PFSK-1 (cell line): ENCODE measurements at regions not wholly inside any gene's neighbourhood (a gene's known extent, or its start where the extent isn't known, plus 50 kb on each side); places are given as distances from the start of the nearest gene placed in this dataset.

ENCODE experiments used
- FOXP2 ChIP-seq: optimal IDR thresholded peaks from 2 replicates; pipeline ENCODE3; 2011; ENCODE audit warnings: borderline replicate concordance, control low read depth, inconsistent platforms; ENCODE audit not compliant: insufficient read depth; ENCODE audit errors: extremely low read length, extremely low read depth
- POLR2AphosphoS5 ChIP-seq: IDR thresholded peaks from 2 replicates; pipeline ENCODE4 v1.6.1; 2012; ENCODE audit warnings: low read depth, mild to moderate bottlenecking, control low read depth, low read length, moderate library complexity
- REST ChIP-seq, 2 experiments: IDR thresholded peaks; 2 replicates each; pipeline versions ENCODE4 v1.6.1 to v1.8.0; 2011 to 2012; ENCODE audit warnings: low read depth in 2 of 2, low read length in 2 of 2, control low read depth in 1 of 2, inconsistent platforms in 1 of 2, mild to moderate bottlenecking in 1 of 2, moderate library complexity in 1 of 2; ENCODE audit not compliant: insufficient read depth in 1 of 2
- SIN3A ChIP-seq: IDR thresholded peaks from 2 replicates; pipeline ENCODE4 v1.6.1; 2012; ENCODE audit warnings: mild to moderate bottlenecking, low read length, moderate library complexity, borderline replicate concordance; ENCODE audit not compliant: insufficient read depth
- TAF1 ChIP-seq: IDR thresholded peaks from 2 replicates; pipeline ENCODE4 v1.6.1; 2012; ENCODE audit warnings: low read length, control low read depth, borderline replicate concordance; ENCODE audit not compliant: insufficient read depth

DNA sequence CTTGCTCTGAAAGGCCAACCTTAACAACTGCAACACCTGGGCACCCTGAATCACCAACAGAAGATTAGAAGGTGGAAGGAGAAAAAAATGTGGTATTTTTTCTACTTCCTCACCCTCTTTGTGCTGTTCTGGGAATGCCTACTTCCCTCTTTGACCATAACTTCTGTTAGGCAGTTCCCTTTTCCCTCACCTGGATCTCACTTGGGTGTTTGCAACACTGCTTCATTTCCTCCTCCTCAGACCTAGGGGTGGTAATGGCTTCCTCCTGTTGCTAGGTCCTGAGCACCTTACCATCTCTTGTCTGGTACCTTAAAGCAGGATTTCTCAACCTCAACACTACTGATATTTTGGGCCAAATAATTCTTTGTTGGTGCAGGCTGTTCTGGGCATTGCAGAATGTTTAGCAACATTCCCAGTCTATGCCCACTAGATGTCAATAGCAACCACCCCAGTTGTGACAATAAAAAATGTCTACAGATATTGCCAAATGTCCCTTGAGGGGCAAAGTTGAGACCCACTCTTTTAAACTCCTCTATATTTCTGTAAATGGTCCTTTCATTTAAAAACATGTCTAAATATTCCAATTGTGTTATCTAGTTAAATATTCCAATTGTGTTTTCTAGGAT lies 300.0 kb upstream of the VLDLR start:
- no peak for TF ChIP-seq FOXP2
- TF ChIP-seq POLR2AphosphoS5, result no peak
- TF ChIP-seq SIN3A, result no peak
- TF ChIP-seq REST (IDR thresholded peaks at IDR 0.05; ENCODE audit: insufficient read depth in 1 of 2, low read depth in 2 of 2, low read length in 2 of 2), result no peak
- TF ChIP-seq TAF1, result no peak

GRCh38 chr9:2324742-2325141 lies 296.8 kb upstream of the VLDLR start:
- TF ChIP-seq FOXP2 (no peak), REST (IDR thresholded peaks at IDR 0.05; ENCODE audit: insufficient read depth in 1 of 2, low read depth in 2 of 2, low read length in 2 of 2) (no peak), TAF1 (no peak), SIN3A (no peak), POLR2AphosphoS5 (no peak)

GRCh38 chr9:2332663-2333062 lies 288.9 kb upstream of the VLDLR start:
- TF ChIP-seq POLR2AphosphoS5 (no peak), REST (IDR thresholded peaks at IDR 0.05; ENCODE audit: insufficient read depth in 1 of 2, low read depth in 2 of 2, low read length in 2 of 2) (no peak), SIN3A (no peak), TAF1 (no peak), FOXP2 (no peak)

- no peak for TF ChIP-seq TAF1
- no peak for TF ChIP-seq POLR2AphosphoS5
- no peak for TF ChIP-seq SIN3A
- no peak for TF ChIP-seq REST (IDR thresholded peaks at IDR 0.05; ENCODE audit: insufficient read depth in 1 of 2, low read depth in 2 of 2, low read length in 2 of 2)
- TF ChIP-seq FOXP2, result no peak
These were observed 286.3 kb upstream of the VLDLR start for GRCh38 chr9:2335260-2335659.

DNA sequence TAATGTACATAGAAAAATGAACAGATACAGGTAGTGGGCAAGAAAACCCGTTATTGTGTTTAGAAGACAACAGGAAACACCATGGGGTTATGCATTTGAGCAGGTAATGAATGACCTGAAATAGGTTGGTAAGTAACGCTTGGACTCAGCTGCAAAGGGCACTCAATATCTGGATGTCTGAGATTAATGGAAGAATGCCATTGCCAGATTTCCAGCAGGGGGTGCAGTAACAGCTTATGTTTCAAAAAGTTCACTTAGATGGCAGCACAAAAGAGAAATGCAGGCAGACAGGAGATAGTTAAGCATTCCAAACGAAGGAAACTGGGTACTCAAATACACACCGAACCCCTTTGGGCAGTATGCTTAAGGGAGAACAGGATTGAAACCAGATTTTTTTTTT lies 285.5 kb upstream of the VLDLR start:
- TF ChIP-seq POLR2AphosphoS5, result no peak
- TF ChIP-seq REST (IDR thresholded peaks at IDR 0.05; ENCODE audit: insufficient read depth in 1 of 2, low read depth in 2 of 2, low read length in 2 of 2), result no peak
- no peak for TF ChIP-seq SIN3A
- TF ChIP-seq FOXP2, result no peak
- no peak for TF ChIP-seq TAF1
